HG03354 (cell line): ENCODE measurements at regions not wholly inside any gene's neighbourhood (a gene's known extent, or its start where the extent isn't known, plus 50 kb on each side); places are given as distances from the start of the nearest gene placed in this dataset.
A peak's percentile ranks its signal among the peaks of the same experiment; 100 is the strongest.

Experiments used
- ATAC-seq: cut with Tn5 transposase; IDR thresholded peaks from one replicate; pipeline ENCODE4 v1.9.1; 2021; ENCODE audit warnings: mild to moderate bottlenecking; ENCODE audit not compliant: unreplicated experiment, poor library complexity, severe bottlenecking

GRCh38 chr4:180769791-180770190 lies 1473.4 kb upstream of the TENM3 start:
- no peak for ATAC-seq

GRCh38 chr4:180770265-180770664 lies 1472.9 kb upstream of the TENM3 start:
- no peak for ATAC-seq

- no peak for ATAC-seq
These were observed 1458.3 kb upstream of the TENM3 start for GRCh38 chr4:180784940-180785339.

- ATAC-seq = no peak
These were observed 1454.5 kb upstream of the TENM3 start for GRCh38 chr4:180788729-180789128.

- ATAC-seq = no peak
These were observed 1453.3 kb upstream of the TENM3 start for GRCh38 chr4:180789929-180790328.

- ATAC-seq = no peak
These were observed 1452.7 kb upstream of the TENM3 start for GRCh38 chr4:180790471-180790870.

GRCh38 chr4:180792541-180792940 lies 1450.7 kb upstream of the TENM3 start:
- no peak for ATAC-seq

GRCh38 chr4:180794333-180794732 lies 1448.9 kb upstream of the TENM3 start:
- no peak for ATAC-seq

GRCh38 chr4:180798036-180798577 lies 1445.1 kb upstream of the TENM3 start:
- no peak for ATAC-seq

- ATAC-seq = no peak
These were observed 1443.4 kb upstream of the TENM3 start for GRCh38 chr4:180799798-180800197.

GRCh38 chr4:180805101-180805500 lies 1438.1 kb upstream of the TENM3 start:
- no peak for ATAC-seq

- no peak for ATAC-seq
These were observed 1434.3 kb upstream of the TENM3 start for GRCh38 chr4:180808862-180809261.

GRCh38 chr4:180809439-180809838 lies 1433.8 kb upstream of the TENM3 start:
- no peak for ATAC-seq

- ATAC-seq = no peak
These were observed 1432.6 kb upstream of the TENM3 start for GRCh38 chr4:180810581-180810980.

- no peak for ATAC-seq
These were observed 1431.6 kb upstream of the TENM3 start for GRCh38 chr4:180811556-180811955.

- ATAC-seq = no peak
These were observed 1430.4 kb upstream of the TENM3 start for GRCh38 chr4:180812783-180813182.

GRCh38 chr4:180814875-180815417 lies 1428.3 kb upstream of the TENM3 start:
- no peak for ATAC-seq

GRCh38 chr4:180817529-180817928 lies 1425.7 kb upstream of the TENM3 start:
- no peak for ATAC-seq

- ATAC-seq = no peak
These were observed 1420.1 kb upstream of the TENM3 start for GRCh38 chr4:180823108-180823507.

- no peak for ATAC-seq
These were observed 1415.8 kb upstream of the TENM3 start for GRCh38 chr4:180827232-180828009.

GRCh38 chr4:180828455-180829018 lies 1414.7 kb upstream of the TENM3 start:
- ATAC-seq = peak; percentile 42
